DMS79 treated with DMSO at 0.1 percent for 48 hours (cell line): ENCODE measurements at regions not wholly inside any gene's neighbourhood (a gene's known extent, or its start where the extent isn't known, plus 50 kb on each side); places are given as distances from the start of the nearest gene placed in this dataset.
"Not testable (repeated sequence)": the region's sequence is repeated elsewhere in the genome, so short reads cannot be mapped to it uniquely, and the experiment has no call there.

ENCODE experiments used
- DNase-seq: peaks from one replicate; lab custom pipeline; 2025; lab: John Stamatoyannopoulos, UW

DNA sequence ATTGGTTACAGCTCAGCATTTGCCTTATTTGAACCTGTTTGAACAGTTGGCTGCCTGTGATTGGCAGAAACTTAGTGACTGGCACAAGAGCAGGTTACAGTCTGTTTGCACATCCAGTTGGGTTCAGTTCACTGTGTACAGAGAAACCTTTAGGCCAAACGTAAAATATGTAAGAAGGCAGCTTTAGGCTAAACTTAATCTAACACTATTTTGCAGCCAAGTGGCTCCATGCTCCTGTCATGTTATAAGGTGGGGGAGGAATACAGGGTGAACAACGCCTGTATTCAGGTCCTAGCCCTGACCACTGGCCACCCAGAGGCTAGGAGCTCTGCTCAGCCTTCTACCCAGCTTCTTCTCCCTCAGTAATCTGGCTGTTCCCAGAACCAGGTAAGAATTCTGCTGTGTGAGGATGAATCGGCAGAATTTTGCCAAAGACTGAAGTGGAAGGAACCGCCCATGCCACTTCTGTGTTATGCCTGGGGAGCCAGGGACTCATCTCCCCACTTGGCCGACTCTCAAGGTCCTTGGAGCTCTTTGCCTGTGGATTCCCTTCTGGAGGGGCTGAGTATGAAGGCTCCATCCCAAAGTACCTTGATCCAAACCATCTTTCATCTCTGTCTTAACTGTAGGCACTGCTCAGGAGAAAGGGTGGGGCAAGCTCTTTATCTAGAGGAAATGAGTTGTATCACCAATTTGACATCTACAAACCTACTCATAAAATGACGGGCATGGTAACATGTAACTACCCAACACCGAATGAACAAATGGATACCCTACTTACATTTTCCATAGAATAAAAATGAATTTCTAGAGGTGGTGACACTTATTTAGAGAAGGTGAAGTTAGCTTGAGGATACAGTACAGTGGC is 164.4 kb upstream of the NAMPT start:
- no peak for DNase-seq

DNA sequence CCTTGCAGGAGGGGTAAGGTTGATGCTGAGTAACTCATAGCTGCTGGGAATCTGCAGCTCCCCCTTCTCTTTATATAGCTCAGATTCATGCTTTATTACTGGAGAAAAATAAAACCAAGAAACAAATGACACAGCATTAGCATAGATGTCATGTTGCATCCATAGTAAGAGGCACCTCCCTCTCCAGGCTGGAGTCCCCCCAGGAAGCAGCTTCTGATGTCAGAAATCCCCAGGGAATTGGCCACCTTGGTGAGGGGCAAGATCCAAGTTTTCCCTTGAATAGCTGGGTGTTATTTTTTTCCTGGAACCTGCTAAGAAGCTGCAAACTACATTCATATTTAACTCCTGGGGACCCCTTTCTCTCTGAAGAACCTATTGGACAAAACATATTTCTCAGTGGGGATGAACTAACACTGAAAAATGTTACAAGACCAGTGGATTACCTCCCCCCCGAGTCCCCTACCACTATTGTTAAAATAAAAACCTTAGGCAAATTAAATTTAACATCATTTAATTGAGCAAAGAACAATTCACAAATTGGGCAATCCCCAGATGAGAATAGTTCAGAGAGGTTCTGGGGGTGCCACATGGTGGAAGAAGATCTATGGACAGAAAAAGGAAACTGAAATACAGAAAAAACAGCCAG is 163.7 kb upstream of the NAMPT start:
- DNase-seq = no peak

DNA sequence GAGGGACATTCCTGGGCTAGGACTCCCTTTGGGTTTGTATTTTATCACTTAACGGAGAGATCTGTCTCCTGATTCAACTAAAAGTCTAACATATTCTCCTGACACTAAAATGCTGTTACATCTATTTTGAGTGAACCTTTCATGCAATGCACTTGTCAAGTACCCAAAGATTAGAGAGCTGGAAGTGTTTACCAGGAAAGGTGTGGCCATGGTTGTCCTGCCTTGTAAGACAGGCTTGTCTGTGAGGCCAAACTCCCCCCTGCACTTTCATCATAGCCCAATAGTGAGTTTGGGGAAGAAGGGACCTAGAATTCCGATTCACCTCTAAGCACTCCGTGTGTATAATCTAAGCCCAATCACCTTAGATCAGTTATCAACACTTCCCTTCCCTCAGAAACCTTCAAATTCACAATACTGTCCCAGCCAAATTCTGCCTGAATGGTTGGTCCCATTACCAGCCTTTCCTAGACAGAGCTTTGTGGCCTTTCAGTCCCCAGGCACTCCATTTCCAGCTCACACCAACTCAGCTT is 162.6 kb upstream of the NAMPT start:
- DNase-seq = no peak

DNA sequence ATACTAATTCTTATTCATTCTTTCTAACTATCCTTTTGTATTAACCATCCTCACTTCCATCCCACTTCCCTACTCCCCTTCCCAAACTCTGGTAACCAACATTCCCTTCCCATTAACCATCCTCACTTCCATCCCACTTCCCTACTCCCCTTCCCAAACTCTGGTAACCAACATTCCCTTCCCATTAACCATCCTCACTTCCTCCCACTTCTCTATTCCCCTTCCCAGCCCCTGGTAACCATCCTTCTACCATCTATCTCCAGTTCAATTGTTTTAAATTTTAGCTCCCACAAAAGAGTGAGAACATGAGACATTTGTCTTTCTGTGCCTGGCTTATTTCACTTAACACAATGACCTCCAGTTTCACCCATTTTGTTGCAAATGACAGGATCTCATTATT is 160.6 kb upstream of the NAMPT start:
- not testable (repeated sequence) for DNase-seq

GRCh38 chr7:106444068-106444655 is 159.4 kb upstream of the NAMPT start:
- DNase-seq = no peak

DNA sequence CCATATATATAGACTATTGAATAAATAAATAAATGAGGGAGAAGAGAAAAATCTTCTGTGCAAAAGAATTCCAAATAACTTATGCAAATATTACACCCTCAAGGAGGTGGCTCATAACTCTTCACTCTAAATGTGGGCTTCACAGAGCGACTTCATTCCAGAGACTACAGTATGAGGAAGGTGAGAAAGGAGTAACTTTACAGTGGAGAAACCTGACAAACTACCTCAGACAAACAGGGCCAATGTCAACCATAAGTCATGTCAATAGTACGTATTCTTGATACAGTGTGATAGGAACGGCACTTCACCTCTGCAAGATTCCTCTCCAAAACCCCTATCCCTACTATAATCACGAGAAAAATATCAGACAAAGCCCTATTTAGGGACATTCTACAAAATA is 158.4 kb upstream of the NAMPT start:
- DNase-seq = no peak

- no peak for DNase-seq
Measured at GRCh38 chr7:106442476-106442875, 157.7 kb upstream of the NAMPT start.

- not testable (repeated sequence) for DNase-seq
Measured at GRCh38 chr7:106441343-106441742, 156.6 kb upstream of the NAMPT start.

- not testable (repeated sequence) for DNase-seq
Measured at GRCh38 chr7:106436933-106437332, 152.2 kb upstream of the NAMPT start.

DNA sequence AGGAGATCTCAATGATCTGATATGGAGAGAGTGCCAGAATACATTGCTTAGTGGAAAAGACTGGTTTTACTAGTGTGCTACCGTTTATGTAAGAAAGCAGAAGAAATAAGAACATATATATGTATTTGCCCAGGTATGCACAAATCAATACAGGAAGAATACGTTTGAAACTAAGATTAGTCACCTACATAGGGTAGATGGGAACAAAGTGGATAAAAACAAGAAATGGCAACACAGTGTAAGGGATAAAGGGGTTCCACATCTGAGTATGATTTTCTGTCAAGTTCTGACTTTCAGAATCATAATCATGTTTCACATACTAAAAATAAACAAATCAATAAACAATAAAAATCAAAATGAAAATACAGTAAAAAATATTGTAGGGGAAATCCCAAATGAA is 148.6 kb upstream of the NAMPT start:
- DNase-seq = no peak

DNA sequence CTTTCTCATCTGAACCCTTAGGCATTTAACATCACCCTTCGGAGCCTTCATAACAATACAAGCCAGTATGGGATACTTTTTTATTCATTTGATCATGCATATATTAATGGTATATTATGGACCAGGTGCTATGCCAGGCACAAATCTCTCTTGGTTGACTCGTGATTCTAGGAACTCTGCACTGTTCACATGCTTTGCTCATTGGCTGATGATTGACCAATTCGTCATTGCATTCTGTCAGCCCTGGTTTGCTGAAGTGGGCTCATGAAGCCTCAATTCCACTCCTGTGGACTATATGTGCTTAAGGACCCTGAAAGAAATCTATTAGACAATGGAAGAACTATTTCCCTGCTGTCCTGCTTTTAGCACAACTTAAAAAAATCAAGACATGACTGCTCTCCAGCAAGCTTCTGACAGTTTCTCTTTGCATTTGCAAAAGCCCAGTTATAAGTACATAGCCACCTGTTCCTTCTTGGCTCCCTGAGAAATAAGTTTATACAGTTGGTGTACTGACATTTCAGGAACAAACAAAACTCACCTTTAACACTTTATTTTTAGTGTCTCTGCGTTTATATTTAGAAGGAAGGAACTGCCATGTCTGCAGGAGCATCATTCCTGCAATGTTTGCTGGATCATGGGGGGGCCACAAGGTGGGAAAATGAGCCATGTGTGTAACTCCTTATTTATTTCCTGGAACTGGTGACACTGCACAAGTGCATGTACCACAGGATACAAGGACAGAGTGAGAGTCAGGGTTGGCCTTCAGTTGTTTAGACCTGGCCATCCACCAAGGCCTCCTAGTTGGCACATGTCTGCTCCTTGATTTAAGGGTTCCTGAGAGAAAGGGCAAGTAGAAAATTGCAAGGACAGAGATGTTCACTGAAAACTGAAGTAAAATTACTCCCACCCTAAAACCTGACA is 146.0 kb upstream of the NAMPT start:
- no peak for DNase-seq

- no peak for DNase-seq
Measured at GRCh38 chr7:106430103-106430502, 145.3 kb upstream of the NAMPT start.

- DNase-seq = no peak
Measured at GRCh38 chr7:106426803-106427202, 142.0 kb upstream of the NAMPT start.

DNA sequence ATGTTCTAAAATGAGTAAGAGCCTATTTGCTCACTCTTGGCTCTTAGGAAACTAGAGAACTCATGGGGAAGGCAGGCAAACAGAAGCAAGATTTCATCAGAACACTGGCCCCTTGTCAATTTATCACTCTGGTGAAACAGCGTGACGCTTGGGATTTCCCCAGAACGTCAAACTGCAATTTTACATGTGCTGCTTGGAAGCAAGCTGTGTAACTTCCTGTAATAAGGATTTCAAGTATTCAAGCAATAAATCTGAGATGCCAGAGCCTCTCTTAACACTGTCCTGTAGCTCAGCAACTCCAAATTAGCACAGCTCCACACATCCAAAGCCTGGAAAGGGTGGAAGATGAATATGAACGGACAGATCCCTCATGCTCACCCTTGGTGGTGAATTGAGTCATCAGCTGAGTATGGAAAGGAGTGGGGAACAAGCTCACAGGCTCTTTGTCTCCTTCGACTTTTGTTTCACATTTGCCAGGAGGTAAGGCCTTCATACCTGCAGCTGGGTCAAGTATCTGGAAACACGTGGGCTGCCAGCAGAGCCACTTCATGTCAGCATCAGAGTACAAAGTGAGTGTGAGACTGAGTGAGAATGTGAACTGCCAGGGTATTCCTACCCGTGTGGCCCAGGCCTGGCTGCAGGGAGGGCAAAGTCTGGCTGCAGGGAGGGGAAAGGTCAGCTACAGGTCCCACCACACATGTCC is 140.4 kb upstream of the NAMPT start:
- DNase-seq = peak; percentile 86

- DNase-seq = no peak
Measured at GRCh38 chr7:106424476-106425016, 139.8 kb upstream of the NAMPT start.

- DNase-seq = no peak
Measured at GRCh38 chr7:106423821-106424475, 139.2 kb upstream of the NAMPT start.

DNA sequence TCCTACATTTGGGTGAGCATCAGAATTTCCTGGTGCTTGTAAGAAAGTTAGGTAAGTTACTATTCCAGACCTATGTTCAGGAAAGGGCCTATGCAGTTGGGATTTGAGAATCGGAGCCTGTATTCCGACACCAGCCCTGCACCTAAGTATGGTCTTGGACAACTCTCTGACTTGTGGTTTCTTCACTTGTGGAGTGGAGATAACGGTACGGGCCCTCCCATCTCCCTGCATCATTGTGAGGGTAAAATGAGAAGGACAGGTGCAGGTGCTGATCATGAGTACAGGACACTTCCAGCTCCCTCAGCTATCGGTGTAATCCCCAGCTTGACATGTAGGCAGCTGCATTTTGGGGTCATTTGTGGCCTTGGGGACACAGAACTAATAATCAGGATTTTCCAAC is 138.3 kb upstream of the NAMPT start:
- no peak for DNase-seq

DNA sequence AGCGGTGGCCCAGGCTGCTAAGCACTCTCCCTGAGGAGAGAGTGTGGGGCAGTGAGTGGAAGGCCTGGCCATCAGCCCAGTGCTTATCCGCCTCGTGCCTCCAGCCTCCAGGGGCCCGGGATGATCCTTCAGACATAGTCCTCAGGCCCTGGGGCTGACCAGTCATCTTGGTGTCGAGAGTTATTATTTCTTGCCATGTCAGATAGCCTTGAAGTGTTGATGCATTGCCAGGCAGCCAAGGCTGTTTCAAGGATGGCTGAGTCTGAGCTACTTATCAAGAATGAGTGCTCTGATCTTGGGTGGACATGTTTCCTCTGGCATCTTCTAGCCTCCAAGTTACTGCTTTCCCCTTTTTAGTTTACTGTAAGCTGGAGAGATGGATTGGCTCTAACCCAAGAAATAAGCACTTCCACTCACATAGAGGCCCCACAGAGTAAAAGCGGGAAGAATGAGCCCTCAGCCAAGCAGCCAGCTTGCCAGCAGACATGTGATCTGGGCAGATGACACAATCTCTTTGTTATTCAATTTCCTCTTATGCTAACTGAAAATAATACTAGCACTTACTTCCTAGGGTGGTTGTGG is 136.5 kb upstream of the NAMPT start:
- DNase-seq = peak; percentile 99

DNA sequence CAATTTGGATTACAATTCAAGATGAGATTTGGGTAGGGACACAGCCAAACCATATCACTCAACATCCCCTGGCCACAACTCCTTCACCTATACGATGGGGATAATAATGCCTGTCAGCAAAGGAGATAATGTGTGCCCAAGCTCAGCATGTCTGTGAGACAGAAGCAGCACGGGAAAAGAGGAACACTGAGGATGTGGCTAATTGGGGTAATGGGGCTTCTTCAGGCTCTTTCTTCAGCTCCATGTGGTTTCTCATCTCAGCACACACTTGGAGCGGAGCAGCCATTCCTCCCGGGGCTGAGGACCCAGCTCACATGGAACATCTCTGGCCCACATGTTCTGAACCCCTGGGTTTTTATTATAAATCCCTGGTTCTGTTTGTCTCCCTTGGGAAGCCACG is 136.0 kb upstream of the NAMPT start:
- peak; percentile 70 for DNase-seq

- no peak for DNase-seq
Measured at GRCh38 chr7:106420210-106420609, 135.4 kb upstream of the NAMPT start.
